HCT116 (cell line): ENCODE measurements at regions not wholly inside any gene's neighbourhood (a gene's known extent, or its start where the extent isn't known, plus 50 kb on each side); places are given as distances from the start of the nearest gene placed in this dataset.

Experiments used
- ATAC-seq: fragments of 200-7000 bp; cut with Tn5 transposase; 2 replicates; pipeline ENCODE4 v1.9.1; 2020; ENCODE audit warnings: mild to moderate bottlenecking, moderate library complexity
- BruUV-seq: library from RNA; stranded (reverse); fragments of 400-500 nt; replicated peaks from 2 replicates; lab custom pipeline; 2021; lab: Mats Ljungman, UMichigan
- CTCF ChIA-PET: fragments of 300-600 bp; sonication (Branson Sonifier 250); formaldehyde crosslinking; loops from one replicate; lab custom pipeline; 2021; ENCODE audit warnings: antibody characterized with exemption; lab: Charles Lee
- POLR2A ChIA-PET: fragments of 300-600, 350-600 bp; sonication (Branson Sonifier 250); formaldehyde crosslinking; loops from one replicate; lab custom pipeline; 2021; ENCODE audit warnings: antibody characterized with exemption; lab: Charles Lee
- RAD21 ChIA-PET, 2 experiments: fragments of 300-600 bp; sonication (Branson Sonifier 250); formaldehyde crosslinking; loops; one replicate each; lab custom pipeline; 2023; ENCODE audit warnings: low total read pairs in 2 of 2; ENCODE audit not compliant: uncharacterized antibody in 2 of 2, unreplicated experiment in 2 of 2, low non-redundant PET in 1 of 2; lab: Charles Lee
- DNase-seq: peaks from one replicate; pipeline ENCODE4 v3.0.0-alpha.2; 2010; ENCODE audit warnings: low read depth, low spot score
- H2AFZ ChIP-seq: fragments of 200-600 bp; shearing (Covaris generic), sonication (generic); 2 replicates; pipeline ENCODE4 v1.6.1; 2017; ENCODE audit warnings: low read depth, mixed run types, mixed read lengths, antibody characterized with exemption, low read length; ENCODE audit not compliant: poor library complexity, severe bottlenecking
- H3K27ac ChIP-seq: 2 replicates; pipeline ENCODE4 v1.5.1; 2012; ENCODE audit warnings: low read depth, low read length
- H3K27me3 ChIP-seq: fragments of 200-600 bp; sonication (generic); 2 replicates; pipeline ENCODE4 v1.6.1; 2016; ENCODE audit warnings: mixed run types, low read length, mixed read lengths; ENCODE audit not compliant: insufficient read depth
- H3K36me3 ChIP-seq, 2 experiments: fragments of 200-500 bp in 1 of 2; fragments of 200-600 bp in 1 of 2; sonication (Bioruptor generic) in 1 of 2; sonication (generic) in 1 of 2; 2 replicates each; pipeline versions ENCODE4 v1.5.1 to v1.6.1; 2014 to 2016; ENCODE audit warnings: low read length in 2 of 2, inconsistent platforms in 1 of 2, mixed read lengths in 1 of 2, mixed run types in 1 of 2; ENCODE audit not compliant: insufficient read depth in 2 of 2, control insufficient read depth in 1 of 2
- H3K4me1 ChIP-seq, 2 experiments: fragments of 200-600 bp in 1 of 2; sonication (generic) in 1 of 2; 2 replicates each; pipeline versions ENCODE4 v1.5.1 to v1.6.1; 2012 to 2017; ENCODE audit warnings: low read length in 2 of 2, inconsistent platforms in 1 of 2, mild to moderate bottlenecking in 1 of 2, mixed read lengths in 1 of 2, mixed run types in 1 of 2, moderate library complexity in 1 of 2; ENCODE audit not compliant: insufficient read depth in 2 of 2, control insufficient read depth in 1 of 2
- H3K4me2 ChIP-seq: fragments of 200-600 bp; sonication (generic); 2 replicates; pipeline ENCODE4 v1.6.1; 2017; ENCODE audit warnings: mixed run types, low read length, mixed read lengths
- H3K4me3 ChIP-seq, 2 experiments: fragments of 200-600 bp in 1 of 2; sonication (generic) in 1 of 2; replicated peaks in 1 of 2; 2 replicates each; pipeline ENCODE4 v1.5.1; 2011 to 2016; ENCODE audit warnings: low read length in 2 of 2, control low read depth in 1 of 2, low read depth in 1 of 2, mild to moderate bottlenecking in 1 of 2, mixed read lengths in 1 of 2, mixed run types in 1 of 2
- H3K79me2 ChIP-seq: fragments of 200-600 bp; sonication (generic); 2 replicates; pipeline ENCODE4 v1.6.1; 2017; ENCODE audit warnings: mild to moderate bottlenecking, mixed run types, low read length, moderate library complexity, mixed read lengths; ENCODE audit not compliant: insufficient read depth
- H3K9ac ChIP-seq: fragments of 200-600 bp; sonication (generic); 2 replicates; pipeline ENCODE4 v1.6.1; 2016; ENCODE audit warnings: low read length, mixed read lengths
- H3K9me2 ChIP-seq: fragments of 200-600 bp; sonication (generic), shearing (Covaris generic); 2 replicates; pipeline ENCODE4 v1.6.1; 2017; ENCODE audit warnings: mixed run types, mild to moderate bottlenecking, moderate library complexity; ENCODE audit not compliant: insufficient read depth
- H3K9me3 ChIP-seq, 2 experiments: fragments of 200-500 bp in 1 of 2; fragments of 200-600 bp in 1 of 2; sonication (Bioruptor generic) in 1 of 2; sonication (generic) in 1 of 2; 2 replicates each; pipeline ENCODE4 v1.6.1; 2014 to 2017; ENCODE audit warnings: low read length in 2 of 2, mixed read lengths in 2 of 2, inconsistent platforms in 1 of 2, low read depth in 1 of 2, mild to moderate bottlenecking in 1 of 2, mixed run types in 1 of 2, moderate library complexity in 1 of 2; ENCODE audit not compliant: control insufficient read depth in 1 of 2, insufficient read depth in 1 of 2
- H4K20me1 ChIP-seq: fragments of 200-600 bp; sonication (generic), shearing (Covaris generic); 2 replicates; pipeline ENCODE4 v1.6.1; 2017; ENCODE audit warnings: mixed run types, mild to moderate bottlenecking, moderate library complexity; ENCODE audit not compliant: insufficient read depth
- ATF3 ChIP-seq: IDR thresholded peaks from 2 replicates; pipeline ENCODE4 v1.6.1; 2012
- CEBPB ChIP-seq: IDR thresholded peaks from 2 replicates; pipeline ENCODE4 v1.6.1; 2012; ENCODE audit warnings: low read depth
- CTCF ChIP-seq, 3 experiments: fragments of 200-600 bp in 1 of 3; sonication (generic) in 1 of 3; IDR thresholded peaks in 2 of 3; conservative IDR thresholded peaks in 1 of 3; 2 replicates each; pipeline ENCODE4 v1.5.1; 2012 to 2017; ENCODE audit warnings: low read depth in 2 of 3, low read length in 2 of 3, antibody characterized with exemption in 1 of 3, borderline replicate concordance in 1 of 3, control low read depth in 1 of 3, mild to moderate bottlenecking in 1 of 3, mixed read lengths in 1 of 3, mixed run types in 1 of 3, moderate library complexity in 1 of 3; ENCODE audit not compliant: insufficient read depth in 1 of 3
- EGR1 ChIP-seq: IDR thresholded peaks from 2 replicates; pipeline ENCODE4 v1.6.1; 2012; ENCODE audit warnings: low read depth
- ELF1 ChIP-seq: IDR thresholded peaks from 2 replicates; pipeline ENCODE4 v1.6.1; 2012; ENCODE audit warnings: low read depth, borderline replicate concordance
- EZH2 ChIP-seq: fragments of 200-600 bp; sonication (generic); IDR thresholded peaks from 2 replicates; pipeline ENCODE4 v1.6.1; 2017; ENCODE audit warnings: antibody characterized with exemption, mixed run types
- EZH2phosphoT487 ChIP-seq: fragments of 200-600 bp; IDR thresholded peaks from 2 replicates; pipeline ENCODE4 v1.6.1; 2018; ENCODE audit warnings: antibody characterized with exemption, borderline replicate concordance
- FOSL1 ChIP-seq: IDR thresholded peaks from 2 replicates; pipeline ENCODE4 v1.6.1; 2012; ENCODE audit warnings: low read depth
- JUND ChIP-seq: IDR thresholded peaks from 2 replicates; pipeline ENCODE4 v1.6.1; 2012
- MAX ChIP-seq: IDR thresholded peaks from 2 replicates; pipeline ENCODE4 v1.6.1; 2012
- POLR2AphosphoS5 ChIP-seq: IDR thresholded peaks from 2 replicates; pipeline ENCODE4 v1.6.1; 2011; ENCODE audit warnings: mild to moderate bottlenecking, low read depth, low read length, moderate library complexity
- RAD21 ChIP-seq: IDR thresholded peaks from 2 replicates; pipeline ENCODE4 v1.6.1; 2012; ENCODE audit warnings: low read depth, mild to moderate bottlenecking
- REST ChIP-seq: IDR thresholded peaks from 2 replicates; pipeline ENCODE4 v1.6.1; 2012; ENCODE audit warnings: low read depth
- SIN3A ChIP-seq: IDR thresholded peaks from 2 replicates; pipeline ENCODE4 v1.6.1; 2012; ENCODE audit warnings: low read depth
- SP1 ChIP-seq: IDR thresholded peaks from 2 replicates; pipeline ENCODE4 v1.6.1; 2012; ENCODE audit warnings: low read depth
- TCF7L2 ChIP-seq: IDR thresholded peaks from 2 replicates; pipeline ENCODE4 v1.7.0; 2011; ENCODE audit warnings: borderline replicate concordance, inconsistent platforms; ENCODE audit not compliant: insufficient read depth, insufficient read length; ENCODE audit errors: extremely low read depth
- YY1 ChIP-seq: IDR thresholded peaks from 2 replicates; pipeline ENCODE4 v1.6.1; 2011; ENCODE audit warnings: low read length, low read depth, moderate library complexity, mild to moderate bottlenecking; ENCODE audit not compliant: insufficient replicate concordance; ENCODE audit errors: extremely low read depth
- ZBTB33 ChIP-seq: IDR thresholded peaks from 2 replicates; pipeline ENCODE4 v1.6.1; 2011; ENCODE audit warnings: mild to moderate bottlenecking, low read length, moderate library complexity; ENCODE audit not compliant: insufficient replicate concordance; ENCODE audit errors: extremely low read depth
- ZFX ChIP-seq: fragments of 450-650 bp; IDR thresholded peaks from 2 replicates; pipeline ENCODE4 v1.6.1; 2017
- intact Hi-C: fragments of 100-400 bp; cut with micrococcal nuclease; formaldehyde crosslinking; loops from 2 replicates; pipeline ENCODE4 v1.10.0; 2022

- H3K4me2 ChIP-seq, result no peak overlapping the region
- ChIA-PET RAD21 (no interaction called here), CTCF (interaction anchor here (1.4 kb wide), 1 partner anchor 23 kb away, joined by 4 read pairs; no protein-coding TSS in a partner anchor), POLR2A (no interaction called here)
- H3K4me3 ChIP-seq, result no peak overlapping the region
- no peaks in the 10 kb centered on the region for H3K4me1 ChIP-seq
- no TSS peak for BruUV-seq
- no peak overlapping the region for H3K9ac ChIP-seq
- no peak overlapping the region for H3K27ac ChIP-seq
- H4K20me1 ChIP-seq, result no peaks in the 10 kb centered on the region
- H3K36me3 ChIP-seq, result no peaks in the 10 kb centered on the region
- no peak for DNase-seq
- intact Hi-C loops, result no loop called here
- no peak for TF ChIP-seq SP1
- no peak for TF ChIP-seq YY1
- no peak for TF ChIP-seq POLR2AphosphoS5
- TF ChIP-seq SIN3A, result no peak
- TF ChIP-seq CEBPB, result no peak
- no peak for TF ChIP-seq CTCF (IDR thresholded peaks at IDR 0.05 in 2 of 3, conservative IDR thresholded peaks at IDR 0.05 in 1 of 3; ENCODE audit: borderline replicate concordance in 1 of 3, insufficient read depth in 1 of 3, low read depth in 2 of 3, low read length in 2 of 3)
- no peak for TF ChIP-seq FOSL1
- no peak for TF ChIP-seq REST
- no peak for TF ChIP-seq MAX
- TF ChIP-seq ZBTB33, result no peak
- TF ChIP-seq EZH2, result no peak
- TF ChIP-seq ATF3, result no peak
- TF ChIP-seq ZFX, result no peak
- TF ChIP-seq ELF1, result no peak
- no peak for TF ChIP-seq EGR1
- no peak for TF ChIP-seq EZH2phosphoT487
- no peak for TF ChIP-seq JUND
- TF ChIP-seq TCF7L2, result no peak
- no peak for TF ChIP-seq RAD21
- ATAC-seq, result no peak
- H3K79me2 ChIP-seq, result no peaks in the 10 kb centered on the region
- no peak overlapping the region for H2AFZ ChIP-seq
- no peaks in the 10 kb centered on the region for H3K9me2 ChIP-seq
- no peaks in the 10 kb centered on the region for H3K27me3 ChIP-seq
- H3K9me3 ChIP-seq, result no peaks in the 10 kb centered on the region
Observed at GRCh38 chr10:33093362-33093761, 135.3 kb upstream of the ITGB1 start.
